ENCODE measurements at regions not wholly inside any gene's neighbourhood (a gene's known extent, or its start where the extent isn't known, plus 50 kb on each side); places are given as distances from the start of the nearest gene placed in this dataset.

GRCh38 chr6:56856036-56856580 lies 98.8 kb upstream of the BEND6 start:
- TF ChIP-seq TAF1 (IDR thresholded peaks at IDR 0.05; ENCODE audit: borderline replicate concordance, insufficient read depth, low read length) (no peak), SIN3A (IDR thresholded peaks at IDR 0.05; ENCODE audit: borderline replicate concordance, insufficient read depth, low read length) (no peak), REST (IDR thresholded peaks at IDR 0.05; ENCODE audit: insufficient read depth in 1 of 2, low read depth in 2 of 2, low read length in 2 of 2) (no peak), FOXP2 (optimal IDR thresholded peaks at IDR 0.05; ENCODE audit: borderline replicate concordance, extremely low read depth, extremely low read length, insufficient read depth) (no peak), POLR2AphosphoS5 (IDR thresholded peaks at IDR 0.05; ENCODE audit: low read depth, low read length) (no peak)

- TF ChIP-seq TAF1 (IDR thresholded peaks at IDR 0.05; ENCODE audit: borderline replicate concordance, insufficient read depth, low read length) (no peak), SIN3A (IDR thresholded peaks at IDR 0.05; ENCODE audit: borderline replicate concordance, insufficient read depth, low read length) (no peak), POLR2AphosphoS5 (IDR thresholded peaks at IDR 0.05; ENCODE audit: low read depth, low read length) (no peak), REST (IDR thresholded peaks at IDR 0.05; ENCODE audit: insufficient read depth in 1 of 2, low read depth in 2 of 2, low read length in 2 of 2) (no peak), FOXP2 (optimal IDR thresholded peaks at IDR 0.05; ENCODE audit: borderline replicate concordance, extremely low read depth, extremely low read length, insufficient read depth) (no peak)
These were observed 100.8 kb upstream of the BEND6 start for GRCh38 chr6:56854086-56854485.

GRCh38 chr6:56853541-56853940 lies 101.4 kb upstream of the BEND6 start:
- no peak for TF ChIP-seq SIN3A (IDR thresholded peaks at IDR 0.05; ENCODE audit: borderline replicate concordance, insufficient read depth, low read length)
- TF ChIP-seq POLR2AphosphoS5 (IDR thresholded peaks at IDR 0.05; ENCODE audit: low read depth, low read length): no peak
- TF ChIP-seq REST (IDR thresholded peaks at IDR 0.05; ENCODE audit: insufficient read depth in 1 of 2, low read depth in 2 of 2, low read length in 2 of 2): no peak
- TF ChIP-seq TAF1 (IDR thresholded peaks at IDR 0.05; ENCODE audit: borderline replicate concordance, insufficient read depth, low read length): no peak
- no peak for TF ChIP-seq FOXP2 (optimal IDR thresholded peaks at IDR 0.05; ENCODE audit: borderline replicate concordance, extremely low read depth, extremely low read length, insufficient read depth)

- TF ChIP-seq SIN3A (IDR thresholded peaks at IDR 0.05; ENCODE audit: borderline replicate concordance, insufficient read depth, low read length): no peak
- TF ChIP-seq FOXP2 (optimal IDR thresholded peaks at IDR 0.05; ENCODE audit: borderline replicate concordance, extremely low read depth, extremely low read length, insufficient read depth): no peak
- TF ChIP-seq POLR2AphosphoS5 (IDR thresholded peaks at IDR 0.05; ENCODE audit: low read depth, low read length): no peak
These were observed 102.5 kb upstream of the BEND6 start for GRCh38 chr6:56852260-56853010.

GRCh38 chr6:56851541-56852259 lies 103.2 kb upstream of the BEND6 start:
- no peak for TF ChIP-seq TAF1 (IDR thresholded peaks at IDR 0.05; ENCODE audit: borderline replicate concordance, insufficient read depth, low read length)
- no peak for TF ChIP-seq FOXP2 (optimal IDR thresholded peaks at IDR 0.05; ENCODE audit: borderline replicate concordance, extremely low read depth, extremely low read length, insufficient read depth)
- no peak for TF ChIP-seq SIN3A (IDR thresholded peaks at IDR 0.05; ENCODE audit: borderline replicate concordance, insufficient read depth, low read length)
- TF ChIP-seq REST (IDR thresholded peaks at IDR 0.05; ENCODE audit: insufficient read depth in 1 of 2, low read depth in 2 of 2, low read length in 2 of 2): no peak
- TF ChIP-seq POLR2AphosphoS5 (IDR thresholded peaks at IDR 0.05; ENCODE audit: low read depth, low read length): no peak
